Tibial artery (tissue), 4 donors: ENCODE measurements at regions not wholly inside any gene's neighbourhood (a gene's known extent, or its start where the extent isn't known, plus 50 kb on each side); places are given as distances from the start of the nearest gene placed in this dataset.

ENCODE experiments used
- DNase-seq, 2 donors: peaks; one replicate each; pipeline ENCODE4 v3.0.0-alpha.2; 2019
- H3K27ac ChIP-seq, 2 donors: fragments of 200-600 bp; sonication (generic) in 1 of 2; 1 replicate in 1 of 2; 2 replicates in 1 of 2; pipeline ENCODE4 v1.5.1; 2018 to 2019; ENCODE audit warnings: mild to moderate bottlenecking in 1 of 2
- H3K27me3 ChIP-seq, 2 donors: fragments of 200-600 bp; sonication (generic) in 1 of 2; one replicate each; pipeline versions ENCODE4 v1.5.1 to v1.6.0; 2016 to 2019
- H3K36me3 ChIP-seq, 3 donors: fragments of 200-600 bp; sonication (generic) in 2 of 3; one replicate each; pipeline ENCODE4 v1.5.1; 2016 to 2019; ENCODE audit warnings: mild to moderate bottlenecking in 2 of 3
- H3K4me1 ChIP-seq, 4 donors: fragments of 200-600 bp; sonication (generic) in 2 of 4; 1 replicate in 3 of 4; 2 replicates in 1 of 4; pipeline ENCODE4 v1.5.1; 2016 to 2019
- H3K4me3 ChIP-seq, 2 donors: fragments of 200-600 bp; sonication (generic) in 1 of 2; 1 replicate in 1 of 2; 2 replicates in 1 of 2; pipeline ENCODE4 v1.5.1; 2018 to 2019; ENCODE audit warnings: mild to moderate bottlenecking in 2 of 2
- H3K9me3 ChIP-seq, 3 donors: fragments of 200-600 bp; sonication (generic) in 1 of 3; one replicate each; pipeline ENCODE4 v1.5.1; 2016 to 2019
- intact Hi-C: fragments of 100-400 bp; cut with DNase I; formaldehyde crosslinking; loops from one replicate; pipeline ENCODE4 v1.15.0; 2023; ENCODE audit warnings: low total_unique reads
- TF ChIP-seq, protein P1 (sequence below), 2 experiments: fragments of 200-600 bp in 1 of 2; fragments of 450-650 bp in 1 of 2; IDR thresholded peaks; one replicate each; pipeline ENCODE4 v1.5.1; 2017 to 2019; ENCODE audit warnings: antibody characterized with exemption in 2 of 2, mild to moderate bottlenecking in 1 of 2, moderate library complexity in 1 of 2

DNA sequence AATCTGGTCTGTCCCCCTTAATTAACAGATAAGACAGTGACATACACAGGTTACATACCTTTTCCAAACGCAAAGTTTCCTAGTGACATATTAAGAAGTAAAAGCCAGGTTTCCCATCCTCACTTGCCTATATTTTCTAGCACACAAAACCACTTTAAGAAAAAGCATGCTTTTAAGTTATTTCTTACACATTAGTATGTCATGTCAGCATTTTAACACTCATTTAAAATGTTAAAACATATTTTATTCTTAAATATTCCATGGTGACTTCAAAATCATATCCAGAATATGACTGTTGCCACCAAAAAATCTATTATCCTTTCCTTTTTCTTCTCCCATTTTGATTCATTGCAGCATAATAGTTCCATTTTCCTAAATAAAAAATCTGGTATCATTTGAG is 1830.2 kb downstream of the STIM2 start:
- TF ChIP-seq, protein P1, sequence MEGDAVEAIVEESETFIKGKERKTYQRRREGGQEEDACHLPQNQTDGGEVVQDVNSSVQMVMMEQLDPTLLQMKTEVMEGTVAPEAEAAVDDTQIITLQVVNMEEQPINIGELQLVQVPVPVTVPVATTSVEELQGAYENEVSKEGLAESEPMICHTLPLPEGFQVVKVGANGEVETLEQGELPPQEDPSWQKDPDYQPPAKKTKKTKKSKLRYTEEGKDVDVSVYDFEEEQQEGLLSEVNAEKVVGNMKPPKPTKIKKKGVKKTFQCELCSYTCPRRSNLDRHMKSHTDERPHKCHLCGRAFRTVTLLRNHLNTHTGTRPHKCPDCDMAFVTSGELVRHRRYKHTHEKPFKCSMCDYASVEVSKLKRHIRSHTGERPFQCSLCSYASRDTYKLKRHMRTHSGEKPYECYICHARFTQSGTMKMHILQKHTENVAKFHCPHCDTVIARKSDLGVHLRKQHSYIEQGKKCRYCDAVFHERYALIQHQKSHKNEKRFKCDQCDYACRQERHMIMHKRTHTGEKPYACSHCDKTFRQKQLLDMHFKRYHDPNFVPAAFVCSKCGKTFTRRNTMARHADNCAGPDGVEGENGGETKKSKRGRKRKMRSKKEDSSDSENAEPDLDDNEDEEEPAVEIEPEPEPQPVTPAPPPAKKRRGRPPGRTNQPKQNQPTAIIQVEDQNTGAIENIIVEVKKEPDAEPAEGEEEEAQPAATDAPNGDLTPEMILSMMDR (IDR thresholded peaks at IDR 0.05) = no peak
- no peak for DNase-seq

DNA sequence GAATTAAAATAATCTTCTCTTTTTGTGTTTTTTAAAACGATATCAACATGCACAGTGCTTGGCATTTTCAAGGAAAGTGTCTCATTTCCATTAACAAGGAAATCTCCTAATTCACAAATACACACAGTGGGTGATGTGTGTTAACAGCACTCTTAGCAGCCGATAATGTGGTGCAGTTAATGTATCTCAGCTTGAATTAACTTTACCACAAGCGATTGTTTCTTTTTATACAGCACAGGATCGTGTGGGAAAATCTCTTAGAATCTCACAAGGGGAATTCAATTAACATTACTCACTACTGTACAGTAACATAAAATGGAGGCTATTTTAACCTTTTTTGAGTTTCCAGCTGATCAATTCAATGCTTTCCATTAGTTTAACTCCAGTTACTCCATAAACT is 1841.9 kb downstream of the STIM2 start:
- H3K36me3 ChIP-seq = no peaks in the 10 kb centered on the region
- TF ChIP-seq, protein P1 (IDR thresholded peaks at IDR 0.05) = no peak
- no peaks in the 10 kb centered on the region for H3K27me3 ChIP-seq
- no peak for DNase-seq
- H3K4me3 ChIP-seq = no peak overlapping the region
- H3K4me1 ChIP-seq = no peaks in the 10 kb centered on the region
- no peak overlapping the region for H3K27ac ChIP-seq
- no peaks in the 10 kb centered on the region for H3K9me3 ChIP-seq
- intact Hi-C loops = no loop called here

More for the DNA sequence above, 1830.2 kb downstream of the STIM2 start:
- Histone ChIP-seq H3K9me3 (no peaks in the 10 kb centered on the region), H3K27me3 (no peaks in the 10 kb centered on the region), H3K4me1 (no peaks in the 10 kb centered on the region), H3K27ac (no peak overlapping the region), H3K36me3 (no peaks in the 10 kb centered on the region), H3K4me3 (no peak overlapping the region)
- intact Hi-C loops = no loop called here

DNA sequence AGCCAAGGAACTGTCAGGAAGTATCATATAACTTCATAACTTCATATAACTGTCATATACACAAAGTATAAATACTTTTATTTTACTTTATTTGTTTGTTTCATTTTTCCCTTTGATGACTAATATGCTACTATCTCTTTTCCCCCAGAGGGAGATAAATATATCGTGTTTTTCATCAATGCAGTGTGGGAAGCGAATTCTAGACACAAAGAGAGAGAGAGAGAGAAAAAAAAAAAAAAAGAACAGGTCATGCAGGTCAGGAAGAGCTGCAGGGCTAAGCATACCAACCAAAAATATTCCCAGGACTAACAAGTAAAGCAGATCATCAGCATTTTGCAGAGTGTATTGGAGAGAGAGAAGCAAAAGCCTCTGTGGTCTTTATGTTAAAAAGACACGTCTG is 1849.2 kb downstream of the STIM2 start:
- TF ChIP-seq, protein P1 (IDR thresholded peaks at IDR 0.05) = no peak
- intact Hi-C loops = no loop called here
- DNase-seq = no peak
- Histone ChIP-seq H3K4me3 (no peak overlapping the region), H3K9me3 (no peaks in the 10 kb centered on the region), H3K27me3 (no peaks in the 10 kb centered on the region), H3K27ac (no peak overlapping the region), H3K4me1 (no peaks in the 10 kb centered on the region), H3K36me3 (no peaks in the 10 kb centered on the region)

DNA sequence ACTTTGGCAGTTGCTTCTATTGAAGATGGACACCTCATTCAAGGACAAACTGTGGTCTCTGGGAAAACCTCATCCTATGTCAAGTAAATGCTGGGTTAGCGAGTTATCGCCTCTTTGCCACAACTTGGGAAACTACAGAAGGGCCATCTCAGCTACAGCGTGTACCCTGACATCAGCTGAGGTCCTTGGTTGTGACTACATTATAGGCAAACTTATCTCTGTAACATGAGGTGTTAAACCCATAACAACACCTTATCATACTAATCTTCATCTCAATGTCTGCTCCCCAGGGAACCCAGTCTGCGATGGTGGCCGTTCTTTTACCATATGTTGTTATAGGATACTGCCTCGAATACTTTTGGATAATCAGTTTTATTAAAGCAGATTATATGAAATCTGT is 1862.7 kb downstream of the STIM2 start:
- Histone ChIP-seq H3K9me3 (no peaks in the 10 kb centered on the region), H3K4me1 (no peaks in the 10 kb centered on the region), H3K36me3 (no peaks in the 10 kb centered on the region), H3K4me3 (no peak overlapping the region), H3K27ac (no peak overlapping the region), H3K27me3 (no peaks in the 10 kb centered on the region)
- no peak for DNase-seq
- TF ChIP-seq, protein P1 (IDR thresholded peaks at IDR 0.05) = no peak
- intact Hi-C loops = no loop called here

DNA sequence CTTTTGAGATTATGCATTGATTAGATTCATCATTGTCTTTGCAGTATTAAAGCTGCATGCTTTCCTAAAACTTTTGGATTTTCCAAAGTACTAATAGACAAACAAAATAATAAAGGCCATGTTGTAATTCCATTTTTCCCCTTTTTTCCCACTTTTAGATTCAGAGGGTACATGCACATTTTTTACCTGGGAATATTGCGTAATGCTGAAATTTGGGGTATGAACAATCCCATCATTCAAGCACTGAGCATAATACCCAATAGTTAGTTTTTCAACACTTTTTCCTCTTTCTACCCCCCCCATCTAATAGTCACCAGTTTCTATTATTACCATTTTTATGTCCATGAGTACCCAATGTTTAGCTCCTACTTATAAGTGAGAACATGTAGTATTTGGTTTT is 1863.6 kb downstream of the STIM2 start:
- H3K4me3 ChIP-seq = no peak overlapping the region
- H3K9me3 ChIP-seq = no peaks in the 10 kb centered on the region
- intact Hi-C loops = no loop called here
- H3K4me1 ChIP-seq = no peaks in the 10 kb centered on the region
- H3K27me3 ChIP-seq = no peaks in the 10 kb centered on the region
- no peak for DNase-seq
- no peak overlapping the region for H3K27ac ChIP-seq
- TF ChIP-seq, protein P1 (IDR thresholded peaks at IDR 0.05) = no peak
- no peaks in the 10 kb centered on the region for H3K36me3 ChIP-seq

DNA sequence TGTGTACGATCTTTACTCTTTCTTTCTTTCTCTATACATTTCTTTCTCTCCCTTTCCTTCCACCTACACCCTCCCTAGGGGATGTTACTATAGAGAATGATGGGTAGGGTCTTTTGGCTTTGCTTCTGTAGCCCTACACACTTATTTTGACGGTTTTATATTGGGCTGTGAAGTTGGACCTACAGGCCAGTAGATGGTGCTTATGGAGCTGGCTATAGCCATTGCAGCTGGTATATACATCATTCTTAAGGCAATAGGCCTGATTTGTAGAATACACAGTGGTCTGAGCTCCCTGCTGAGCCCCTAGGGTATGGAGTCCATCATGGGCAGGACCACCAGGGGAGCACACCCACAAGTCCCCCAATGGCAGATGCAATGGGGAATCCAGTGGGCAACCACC is 1869.7 kb downstream of the STIM2 start:
- intact Hi-C loops = no loop called here
- Histone ChIP-seq H3K27ac (no peak overlapping the region), H3K36me3 (no peaks in the 10 kb centered on the region), H3K4me3 (no peak overlapping the region), H3K4me1 (no peaks in the 10 kb centered on the region), H3K27me3 (no peaks in the 10 kb centered on the region), H3K9me3 (no peaks in the 10 kb centered on the region)
- DNase-seq = no peak
- TF ChIP-seq, protein P1 (IDR thresholded peaks at IDR 0.05) = no peak
